ENCODE measurements at regions not wholly inside any gene's neighbourhood (a gene's known extent, or its start where the extent isn't known, plus 50 kb on each side); places are given as distances from the start of the nearest gene placed in this dataset.

- no peak for TF ChIP-seq CTCF (IDR thresholded peaks at IDR 0.05)
Observed at GRCh38 chr10:117697402-117697801, 154.9 kb downstream of the EMX2 start.

GRCh38 chr10:117698809-117699208, 156.3 kb downstream of the EMX2 start:
- no peak for TF ChIP-seq CTCF (IDR thresholded peaks at IDR 0.05)

GRCh38 chr10:117699436-117700075, 157.0 kb downstream of the EMX2 start:
- TF ChIP-seq CTCF (IDR thresholded peaks at IDR 0.05), result no peak

GRCh38 chr10:117710181-117710798, 167.7 kb downstream of the EMX2 start:
- peak; percentile 18; the same call in 1 of the 2 replicates for TF ChIP-seq CTCF (IDR thresholded peaks at IDR 0.05)

- TF ChIP-seq CTCF (IDR thresholded peaks at IDR 0.05), result no peak
Observed at GRCh38 chr10:117716889-117717288, 174.3 kb downstream of the EMX2 start.

GRCh38 chr10:117718986-117719920, 176.7 kb downstream of the EMX2 start:
- no peak for TF ChIP-seq CTCF (IDR thresholded peaks at IDR 0.05)

- TF ChIP-seq CTCF (IDR thresholded peaks at IDR 0.05), result no peak
Observed at GRCh38 chr10:117720931-117721835, 178.6 kb downstream of the EMX2 start.
